ENCODE measurements at regions not wholly inside any gene's neighbourhood (a gene's known extent, or its start where the extent isn't known, plus 50 kb on each side); places are given as distances from the start of the nearest gene placed in this dataset.

DNA sequence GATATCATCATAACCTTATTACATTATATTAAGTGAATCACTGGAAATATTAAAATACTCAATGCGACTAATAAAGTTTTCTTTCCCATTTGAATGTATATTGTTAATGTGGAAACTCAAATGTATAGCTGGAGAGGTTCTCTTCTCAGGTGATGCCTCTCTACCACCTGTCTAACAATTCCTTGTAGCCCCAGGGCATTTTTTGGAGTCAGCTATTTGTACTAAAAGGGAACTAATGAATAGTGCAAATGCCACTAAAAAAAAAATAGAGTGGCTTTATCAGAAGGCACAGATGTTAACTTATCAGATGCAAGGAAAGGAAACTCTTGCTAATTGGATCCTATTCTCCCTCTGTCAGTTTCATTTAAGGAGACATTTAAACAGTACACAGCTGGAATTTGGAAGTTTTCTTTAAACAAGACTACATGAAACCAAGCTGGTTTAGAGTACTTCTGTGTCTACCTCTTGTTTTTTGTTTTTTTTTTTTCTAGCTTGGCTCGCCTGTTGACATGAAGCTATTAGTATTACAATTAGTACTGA is 897.0 kb upstream of the SLC35B3 start:
- no peak overlapping the region for H4K8ac ChIP-seq (ENCODE audit: low read depth, low read length)
- H3K27me3 ChIP-seq (ENCODE audit: insufficient read depth, low read length) = no peaks in the 10 kb centered on the region
- no peak overlapping the region for H2BK12ac ChIP-seq (ENCODE audit: low read length)
- no CpG with 5 or more reads among the region's 2 CpGs for WGBS (ENCODE audit: extremely low coverage, insufficient coverage, insufficient read length)
- no peaks in the 10 kb centered on the region for H3K36me3 ChIP-seq (ENCODE audit: control insufficient read depth in 1 of 2, insufficient read depth in 2 of 2, low read length in 2 of 2)
- no peak overlapping the region for H3K4me2 ChIP-seq (ENCODE audit: low read length)
- no peak overlapping the region for H3K14ac ChIP-seq (ENCODE audit: low read length)
- H3K23ac ChIP-seq (ENCODE audit: low read length) = no peak overlapping the region
- no peak overlapping the region for H2AK5ac ChIP-seq (ENCODE audit: low read length)
- no peak overlapping the region for H3K4me3 ChIP-seq (ENCODE audit: low read depth, low read length)
- no peak overlapping the region for H2AFZ ChIP-seq (ENCODE audit: insufficient read depth, low read length, poor library complexity)
- H3K9ac ChIP-seq (ENCODE audit: low read length) = no peak overlapping the region
- no peak overlapping the region for H4K91ac ChIP-seq (ENCODE audit: low read depth, low read length)
- no peak overlapping the region for H3K27ac ChIP-seq (ENCODE audit: low read depth, low read length)
- no peak overlapping the region for H2BK120ac ChIP-seq (ENCODE audit: insufficient read depth, low read length, poor library complexity)
- no peak overlapping the region for H3K4ac ChIP-seq (ENCODE audit: low read depth, low read length)
- no peaks in the 10 kb centered on the region for H3K4me1 ChIP-seq (ENCODE audit: control insufficient read depth in 1 of 2, insufficient read depth in 2 of 2, low read length in 2 of 2)
- no peak overlapping the region for H2BK5ac ChIP-seq (ENCODE audit: low read depth, low read length, poor library complexity)
- DNase-seq = peak in 1 of 2 donors; percentile 56
- H3K18ac ChIP-seq (ENCODE audit: low read length) = no peak overlapping the region
- no peak overlapping the region for H4K12ac ChIP-seq (ENCODE audit: low read depth, low read length)
- H3K79me1 ChIP-seq (ENCODE audit: low read length) = no peaks in the 10 kb centered on the region
- H3K79me2 ChIP-seq (ENCODE audit: control insufficient read depth, insufficient read depth, low read length, poor library complexity) = no peaks in the 10 kb centered on the region
- no peaks in the 10 kb centered on the region for H3K9me3 ChIP-seq (ENCODE audit: insufficient read depth, low read depth, low read length)

DNA sequence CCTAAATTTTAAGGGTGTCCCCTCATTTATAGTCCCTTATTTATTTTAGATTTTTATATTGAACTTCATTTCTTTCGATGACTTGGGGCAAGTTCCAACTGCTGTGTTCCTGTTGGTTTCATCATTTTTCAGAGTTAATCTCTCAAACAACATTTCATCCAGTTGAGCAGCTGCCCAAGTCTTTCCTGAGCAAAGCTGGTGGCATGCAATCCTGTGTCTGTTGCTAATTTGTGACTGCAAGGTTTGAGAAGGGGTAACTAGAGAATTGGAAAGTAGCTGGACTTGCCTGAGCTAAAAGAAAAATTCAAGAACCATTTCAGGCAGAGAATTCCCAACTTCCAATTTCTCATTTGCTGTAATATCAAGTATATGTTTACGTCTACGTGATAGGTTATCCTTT is 881.5 kb upstream of the SLC35B3 start:
- H3K4me2 ChIP-seq (ENCODE audit: low read length) = no peak overlapping the region
- H4K12ac ChIP-seq (ENCODE audit: low read depth, low read length) = no peak overlapping the region
- H3K9ac ChIP-seq (ENCODE audit: low read length) = no peak overlapping the region
- H3K23ac ChIP-seq (ENCODE audit: low read length) = no peak overlapping the region
- peak in 1 of 2 donors; percentile 16 for DNase-seq
- H2AFZ ChIP-seq (ENCODE audit: insufficient read depth, low read length, poor library complexity) = no peak overlapping the region
- no peak overlapping the region for H4K8ac ChIP-seq (ENCODE audit: low read depth, low read length)
- no peaks in the 10 kb centered on the region for H3K4me1 ChIP-seq (ENCODE audit: control insufficient read depth in 1 of 2, insufficient read depth in 2 of 2, low read length in 2 of 2)
- H3K79me1 ChIP-seq (ENCODE audit: low read length) = no peaks in the 10 kb centered on the region
- H3K9me3 ChIP-seq (ENCODE audit: insufficient read depth, low read depth, low read length) = no peaks in the 10 kb centered on the region
- no peak overlapping the region for H4K91ac ChIP-seq (ENCODE audit: low read depth, low read length)
- no peaks in the 10 kb centered on the region for H3K27me3 ChIP-seq (ENCODE audit: insufficient read depth, low read length)
- H3K18ac ChIP-seq (ENCODE audit: low read length) = no peak overlapping the region
- H3K79me2 ChIP-seq (ENCODE audit: control insufficient read depth, insufficient read depth, low read length, poor library complexity) = no peaks in the 10 kb centered on the region
- no peak overlapping the region for H2BK5ac ChIP-seq (ENCODE audit: low read depth, low read length, poor library complexity)
- H2BK12ac ChIP-seq (ENCODE audit: low read length) = no peak overlapping the region
- no peak overlapping the region for H2BK120ac ChIP-seq (ENCODE audit: insufficient read depth, low read length, poor library complexity)
- no CpG with 5 or more reads among the region's 3 CpGs for whole genome bisulfite sequencing (ENCODE audit: extremely low coverage, insufficient coverage, insufficient read length)
- no peak overlapping the region for H3K14ac ChIP-seq (ENCODE audit: low read length)
- no peak overlapping the region for H3K27ac ChIP-seq (ENCODE audit: low read depth, low read length)
- H3K4ac ChIP-seq (ENCODE audit: low read depth, low read length) = no peak overlapping the region
- H2AK5ac ChIP-seq (ENCODE audit: low read length) = no peak overlapping the region
- H3K36me3 ChIP-seq (ENCODE audit: control insufficient read depth in 1 of 2, insufficient read depth in 2 of 2, low read length in 2 of 2) = no peaks in the 10 kb centered on the region
- no peak overlapping the region for H3K4me3 ChIP-seq (ENCODE audit: low read depth, low read length)

DNA sequence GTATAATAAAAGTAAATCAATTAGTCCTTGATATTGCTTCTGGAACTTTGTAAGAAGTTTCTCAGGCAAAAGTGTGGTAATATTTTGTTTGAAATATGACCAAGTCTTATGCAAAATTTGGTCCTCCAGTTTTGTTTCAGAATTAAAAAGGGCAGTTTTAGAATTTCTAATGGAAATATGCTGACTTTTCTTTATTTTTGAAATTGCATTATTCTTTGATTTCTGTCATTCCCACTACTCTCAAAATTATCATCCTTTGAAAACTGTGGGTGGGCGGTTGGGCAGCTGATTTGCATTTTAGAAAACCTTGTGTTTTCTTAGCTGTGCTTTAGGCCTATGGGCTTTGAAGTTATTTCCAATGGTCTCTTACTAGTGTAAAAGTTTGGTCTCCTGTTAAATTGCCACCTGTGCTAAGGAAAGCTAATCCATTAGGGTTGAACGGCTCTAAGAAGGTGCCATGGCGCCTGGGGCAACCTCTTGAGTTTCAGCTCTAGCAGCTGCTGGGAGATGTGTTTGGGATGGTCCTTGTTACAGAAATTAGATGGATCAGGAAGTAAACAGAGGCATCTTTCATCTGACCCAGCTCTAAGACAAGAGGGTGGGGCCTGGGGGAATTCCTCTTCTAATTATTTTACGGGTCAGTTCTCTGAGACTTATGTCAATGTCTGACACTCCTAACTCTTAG is 880.8 kb upstream of the SLC35B3 start:
- Histone ChIP-seq H3K27ac (ENCODE audit: low read depth, low read length) (no peak overlapping the region), H3K4me3 (ENCODE audit: low read depth, low read length) (no peak overlapping the region), H2BK12ac (ENCODE audit: low read length) (no peak overlapping the region), H3K4me1 (ENCODE audit: control insufficient read depth in 1 of 2, insufficient read depth in 2 of 2, low read length in 2 of 2) (no peaks in the 10 kb centered on the region), H3K79me2 (ENCODE audit: control insufficient read depth, insufficient read depth, low read length, poor library complexity) (no peaks in the 10 kb centered on the region), H3K9me3 (ENCODE audit: insufficient read depth, low read depth, low read length) (no peaks in the 10 kb centered on the region), H4K8ac (ENCODE audit: low read depth, low read length) (no peak overlapping the region), H2AK5ac (ENCODE audit: low read length) (no peak overlapping the region), H3K4ac (ENCODE audit: low read depth, low read length) (no peak overlapping the region), H3K9ac (ENCODE audit: low read length) (no peak overlapping the region), H3K4me2 (ENCODE audit: low read length) (no peak overlapping the region), H3K23ac (ENCODE audit: low read length) (no peak overlapping the region), H4K12ac (ENCODE audit: low read depth, low read length) (no peak overlapping the region), H3K27me3 (ENCODE audit: insufficient read depth, low read length) (no peaks in the 10 kb centered on the region), H3K14ac (ENCODE audit: low read length) (no peak overlapping the region), H3K18ac (ENCODE audit: low read length) (no peak overlapping the region), H2BK5ac (ENCODE audit: low read depth, low read length, poor library complexity) (no peak overlapping the region), H4K91ac (ENCODE audit: low read depth, low read length) (no peak overlapping the region), H3K36me3 (ENCODE audit: control insufficient read depth in 1 of 2, insufficient read depth in 2 of 2, low read length in 2 of 2) (no peaks in the 10 kb centered on the region), H2AFZ (ENCODE audit: insufficient read depth, low read length, poor library complexity) (no peak overlapping the region), H3K79me1 (ENCODE audit: low read length) (no peaks in the 10 kb centered on the region), H2BK120ac (ENCODE audit: insufficient read depth, low read length, poor library complexity) (no peak overlapping the region)
- DNase-seq = peak in 1 of 2 donors; percentile 18
- WGBS (ENCODE audit: extremely low coverage, insufficient coverage, insufficient read length) = no CpG with 5 or more reads among the region's 4 CpGs

DNA sequence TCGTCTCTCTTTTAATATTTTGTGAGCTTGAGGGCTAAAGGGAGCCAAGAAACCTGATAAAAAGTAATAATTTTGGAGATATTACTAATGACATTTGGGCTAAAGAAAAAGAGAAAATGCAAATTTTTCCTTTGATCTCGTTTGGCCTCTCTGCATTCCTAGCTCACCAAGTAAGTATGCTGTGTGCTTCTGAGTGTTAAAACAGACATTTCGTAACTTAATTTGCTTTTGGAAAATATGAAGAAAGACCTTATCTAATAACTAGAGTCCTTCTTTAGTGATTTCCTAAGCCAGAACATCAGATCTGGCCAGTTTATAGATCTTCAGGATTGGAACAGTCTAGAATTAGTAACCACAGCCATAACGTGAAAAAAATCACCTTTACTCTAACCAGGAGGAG is 872.9 kb upstream of the SLC35B3 start:
- Histone ChIP-seq H3K27me3 (ENCODE audit: insufficient read depth, low read length) (no peaks in the 10 kb centered on the region), H2BK5ac (ENCODE audit: low read depth, low read length, poor library complexity) (no peak overlapping the region), H2BK12ac (ENCODE audit: low read length) (no peak overlapping the region), H2AFZ (ENCODE audit: insufficient read depth, low read length, poor library complexity) (no peak overlapping the region), H3K4me3 (ENCODE audit: low read depth, low read length) (no peak overlapping the region), H3K79me2 (ENCODE audit: control insufficient read depth, insufficient read depth, low read length, poor library complexity) (no peaks in the 10 kb centered on the region), H3K79me1 (ENCODE audit: low read length) (no peaks in the 10 kb centered on the region), H4K91ac (ENCODE audit: low read depth, low read length) (no peak overlapping the region), H2AK5ac (ENCODE audit: low read length) (no peak overlapping the region), H3K18ac (ENCODE audit: low read length) (no peak overlapping the region), H3K9me3 (ENCODE audit: insufficient read depth, low read depth, low read length) (no peaks in the 10 kb centered on the region), H2BK120ac (ENCODE audit: insufficient read depth, low read length, poor library complexity) (no peak overlapping the region), H4K12ac (ENCODE audit: low read depth, low read length) (no peak overlapping the region), H3K4me1 (ENCODE audit: control insufficient read depth in 1 of 2, insufficient read depth in 2 of 2, low read length in 2 of 2) (no peaks in the 10 kb centered on the region), H3K4me2 (ENCODE audit: low read length) (no peak overlapping the region), H4K8ac (ENCODE audit: low read depth, low read length) (no peak overlapping the region), H3K14ac (ENCODE audit: low read length) (no peak overlapping the region), H3K4ac (ENCODE audit: low read depth, low read length) (no peak overlapping the region), H3K27ac (ENCODE audit: low read depth, low read length) (no peak overlapping the region), H3K9ac (ENCODE audit: low read length) (no peak overlapping the region), H3K36me3 (ENCODE audit: control insufficient read depth in 1 of 2, insufficient read depth in 2 of 2, low read length in 2 of 2) (no peaks in the 10 kb centered on the region), H3K23ac (ENCODE audit: low read length) (no peak overlapping the region)
- DNase-seq = peak; percentile 28 to 83
- WGBS (ENCODE audit: extremely low coverage, insufficient coverage, insufficient read length) = no CpG with 5 or more reads among the region's 4 CpGs
